Prostate gland (tissue), 2 donors: ENCODE measurements at regions not wholly inside any gene's neighbourhood (a gene's known extent, or its start where the extent isn't known, plus 50 kb on each side); places are given as distances from the start of the nearest gene placed in this dataset.

ENCODE experiments used
- POLR2AphosphoS5 ChIP-seq: sonication (generic); formaldehyde crosslinking; IDR thresholded peaks from one replicate; pipeline ENCODE4 v1.6.1; 2017; ENCODE audit warnings: antibody characterized with exemption
- TF ChIP-seq, protein P1 (sequence below), 4 experiments: fragments of 200-600 bp in 2 of 4; fragments of 450-650 bp in 2 of 4; sonication (generic) in 2 of 4; IDR thresholded peaks; 1 replicate in 3 of 4; 2 replicates in 1 of 4; pipeline ENCODE4 v1.5.1; 2016 to 2019; ENCODE audit warnings: antibody characterized with exemption in 4 of 4, mild to moderate bottlenecking in 2 of 4, moderate library complexity in 2 of 4

DNA sequence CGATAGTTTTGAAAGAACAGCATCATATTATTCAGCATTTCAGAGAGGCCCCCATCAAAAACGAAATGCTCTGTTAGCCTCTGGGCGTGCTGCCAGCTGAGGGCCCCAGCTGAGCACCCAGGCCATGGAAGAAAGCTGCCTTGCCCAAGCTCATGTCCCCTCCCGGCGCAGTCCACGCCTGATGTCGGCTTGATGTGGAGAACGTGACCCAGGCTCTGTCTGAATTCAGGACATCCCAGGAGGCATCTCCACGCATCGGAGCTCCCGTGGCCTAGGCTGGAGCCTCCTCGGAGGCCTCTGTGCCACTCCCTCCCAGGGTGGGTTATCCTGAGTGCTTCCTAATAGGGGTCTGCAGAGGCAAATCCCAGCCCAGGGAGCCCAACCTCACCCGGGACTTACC is 218.3 kb upstream of the AKR1E2 start:
- TF ChIP-seq, protein P1, sequence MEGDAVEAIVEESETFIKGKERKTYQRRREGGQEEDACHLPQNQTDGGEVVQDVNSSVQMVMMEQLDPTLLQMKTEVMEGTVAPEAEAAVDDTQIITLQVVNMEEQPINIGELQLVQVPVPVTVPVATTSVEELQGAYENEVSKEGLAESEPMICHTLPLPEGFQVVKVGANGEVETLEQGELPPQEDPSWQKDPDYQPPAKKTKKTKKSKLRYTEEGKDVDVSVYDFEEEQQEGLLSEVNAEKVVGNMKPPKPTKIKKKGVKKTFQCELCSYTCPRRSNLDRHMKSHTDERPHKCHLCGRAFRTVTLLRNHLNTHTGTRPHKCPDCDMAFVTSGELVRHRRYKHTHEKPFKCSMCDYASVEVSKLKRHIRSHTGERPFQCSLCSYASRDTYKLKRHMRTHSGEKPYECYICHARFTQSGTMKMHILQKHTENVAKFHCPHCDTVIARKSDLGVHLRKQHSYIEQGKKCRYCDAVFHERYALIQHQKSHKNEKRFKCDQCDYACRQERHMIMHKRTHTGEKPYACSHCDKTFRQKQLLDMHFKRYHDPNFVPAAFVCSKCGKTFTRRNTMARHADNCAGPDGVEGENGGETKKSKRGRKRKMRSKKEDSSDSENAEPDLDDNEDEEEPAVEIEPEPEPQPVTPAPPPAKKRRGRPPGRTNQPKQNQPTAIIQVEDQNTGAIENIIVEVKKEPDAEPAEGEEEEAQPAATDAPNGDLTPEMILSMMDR (IDR thresholded peaks at IDR 0.05), result no peak
- TF ChIP-seq POLR2AphosphoS5, result no peak
